Activated T-cell treated with anti-CD3 and anti-CD28 coated beads for 48 hours (primary cell): ENCODE measurements at regions not wholly inside any gene's neighbourhood (a gene's known extent, or its start where the extent isn't known, plus 50 kb on each side); places are given as distances from the start of the nearest gene placed in this dataset.

Experiments used
- DNase-seq: peaks from one replicate; pipeline ENCODE4 v3.0.0-alpha.2; 2020; ENCODE audit warnings: low read depth

DNA sequence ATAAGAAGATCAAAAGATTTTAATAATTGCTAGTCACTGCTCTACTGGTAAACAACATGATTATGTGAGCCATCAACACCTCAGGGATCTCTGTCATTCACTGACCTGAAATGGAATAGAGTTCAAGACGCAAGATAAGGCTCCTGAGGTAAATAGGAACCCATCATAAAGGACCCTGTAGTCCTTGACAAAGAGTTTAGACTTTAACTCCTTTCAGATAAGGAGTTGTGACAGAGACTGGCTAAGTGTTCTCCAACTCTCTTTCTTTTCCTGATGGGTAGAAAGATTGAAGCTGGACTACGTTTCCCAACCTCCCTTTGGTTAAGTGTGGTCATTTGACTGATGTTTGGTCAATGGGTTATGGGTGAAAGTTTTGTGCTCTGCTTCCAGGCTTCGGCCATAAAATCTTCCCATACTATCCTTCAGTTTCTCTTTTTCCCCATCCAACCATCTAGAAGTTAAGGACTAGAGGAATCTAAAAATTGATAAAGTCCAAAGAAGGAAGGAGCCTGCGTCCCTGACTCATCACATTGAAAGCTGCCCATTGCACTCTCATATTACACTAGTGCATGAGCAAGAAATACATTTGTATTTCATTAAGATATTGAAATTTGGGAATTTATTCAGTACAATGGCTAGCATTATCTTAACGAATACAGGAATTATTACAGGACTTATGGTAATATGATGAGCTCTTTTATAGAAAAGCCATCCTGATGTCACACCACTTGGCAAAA lies 293.7 kb upstream of the ACVR2A start:
- DNase-seq: no peak

- DNase-seq: no peak
These were observed 295.8 kb upstream of the ACVR2A start for GRCh38 chr2:147549054-147549453.

DNA sequence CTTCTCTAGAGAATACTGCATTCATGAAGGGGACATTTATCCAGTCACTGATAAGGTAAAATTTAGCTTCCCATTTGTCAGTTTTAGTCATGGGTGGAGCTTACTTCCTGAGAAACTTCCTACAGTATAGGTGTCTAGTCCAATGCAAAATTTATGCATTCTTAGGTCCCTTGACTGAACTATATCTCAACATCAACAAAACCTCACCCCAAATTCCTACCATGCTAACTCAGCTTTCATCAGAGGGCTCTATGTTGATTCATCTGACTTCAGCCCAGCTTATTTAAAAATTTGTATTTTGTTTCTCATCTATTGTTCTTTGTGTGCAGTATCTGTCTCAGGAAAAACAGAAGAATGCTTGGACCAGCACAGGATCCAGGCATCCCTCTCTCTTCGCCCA lies 296.4 kb upstream of the ACVR2A start:
- no peak for DNase-seq

DNA sequence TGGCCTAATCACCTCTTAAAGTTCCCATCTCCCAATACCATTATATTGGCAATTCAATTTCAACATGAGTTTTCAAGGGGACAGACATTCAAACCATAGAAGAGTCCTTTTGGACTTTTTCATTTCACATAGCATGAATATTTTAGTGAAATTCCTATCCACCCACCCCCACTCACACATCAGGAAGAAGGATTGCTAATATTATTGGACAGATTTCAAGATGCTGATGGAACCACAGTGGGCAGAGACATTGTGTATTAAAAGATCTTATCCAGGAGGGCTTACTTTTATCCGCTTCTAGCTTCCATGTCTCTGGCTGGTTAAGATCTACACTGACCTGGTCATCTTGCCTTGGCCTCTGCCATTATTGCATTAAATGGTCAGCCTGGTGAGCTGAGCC lies 297.4 kb upstream of the ACVR2A start:
- DNase-seq: no peak

GRCh38 chr2:147546109-147546508 lies 298.7 kb upstream of the ACVR2A start:
- DNase-seq: no peak

DNA sequence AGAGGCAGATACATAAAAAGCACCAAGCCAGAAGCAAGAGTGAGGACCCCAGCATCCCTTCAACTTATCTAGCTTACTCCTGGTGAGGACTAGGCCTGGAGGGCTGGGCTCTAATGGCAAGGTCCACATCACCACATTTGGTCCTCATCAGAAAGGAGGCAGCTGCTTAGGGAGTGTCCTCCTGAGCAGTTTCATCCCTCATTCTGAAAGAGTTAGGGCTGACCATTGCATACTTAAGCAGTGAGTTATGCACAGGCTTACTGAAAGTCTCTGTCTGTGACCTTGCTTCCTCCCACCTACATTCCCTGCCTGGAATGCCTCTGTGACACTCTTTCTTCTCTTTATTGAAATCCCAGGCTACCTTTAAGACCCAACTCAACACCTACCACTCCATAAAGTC lies 301.8 kb upstream of the ACVR2A start:
- no peak for DNase-seq

- no peak for DNase-seq
These were observed 302.5 kb upstream of the ACVR2A start for GRCh38 chr2:147542351-147542750.

DNA sequence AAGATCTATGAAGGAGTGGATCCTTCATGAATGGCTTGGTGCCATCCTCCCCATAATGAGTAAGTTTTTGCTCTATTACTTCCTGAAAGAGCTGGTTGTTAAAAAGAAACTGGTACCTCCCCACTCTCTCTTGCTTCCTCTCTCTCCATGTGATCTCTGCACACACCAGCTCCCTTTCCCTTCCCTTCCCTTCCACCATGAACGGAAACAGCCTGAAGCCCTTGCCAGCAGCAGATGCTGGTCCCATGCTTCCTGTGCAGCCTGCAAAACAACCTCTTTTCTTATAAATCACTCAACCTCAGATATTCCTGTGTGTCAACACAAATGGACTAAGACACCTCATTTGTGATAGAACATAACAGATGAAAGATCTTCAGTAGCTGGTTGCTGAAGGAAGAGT lies 303.5 kb upstream of the ACVR2A start:
- DNase-seq: no peak

GRCh38 chr2:147538821-147539220 lies 306.0 kb upstream of the ACVR2A start:
- DNase-seq: no peak

- no peak for DNase-seq
These were observed 306.7 kb upstream of the ACVR2A start for GRCh38 chr2:147538088-147538487.

- no peak for DNase-seq
These were observed 313.6 kb upstream of the ACVR2A start for GRCh38 chr2:147531269-147531668.

DNA sequence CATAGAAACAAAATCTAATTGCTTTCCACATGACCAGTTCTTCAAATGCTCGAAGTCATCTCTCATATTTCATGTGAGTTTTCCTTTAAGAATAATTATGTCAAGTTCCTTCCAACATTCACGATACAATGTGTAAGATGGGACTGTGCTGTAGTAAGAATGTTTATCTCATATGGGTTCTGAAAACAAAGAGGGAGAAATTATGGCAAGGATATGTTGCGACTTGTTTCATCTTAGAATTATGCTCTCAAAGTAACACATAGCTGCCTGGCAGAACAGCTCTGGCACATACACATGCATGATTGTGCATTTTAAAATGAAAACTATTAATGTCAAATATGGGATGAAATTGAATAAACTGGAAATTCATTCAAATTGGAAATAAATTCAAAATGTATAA lies 314.8 kb upstream of the ACVR2A start:
- DNase-seq: no peak

- no peak for DNase-seq
These were observed 318.9 kb upstream of the ACVR2A start for GRCh38 chr2:147525819-147526489.

DNA sequence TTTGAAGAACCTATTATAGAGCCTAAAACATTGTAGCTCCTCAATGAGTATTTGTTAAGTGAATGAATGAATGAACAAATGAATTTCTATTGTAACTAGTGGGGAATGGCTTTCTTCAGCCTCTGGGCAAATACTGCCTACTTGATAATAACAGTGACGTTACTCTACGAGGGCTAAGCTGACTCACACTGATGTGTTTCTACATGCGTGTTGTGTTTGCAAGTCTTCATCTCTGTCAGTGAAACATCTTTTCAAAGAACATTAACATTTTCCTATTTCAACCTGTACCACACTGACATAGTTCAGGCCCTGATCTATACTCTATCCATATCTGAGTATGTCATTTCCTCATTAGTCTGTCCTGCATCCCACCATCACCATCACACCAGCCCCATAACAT lies 319.9 kb upstream of the ACVR2A start:
- DNase-seq: no peak

DNA sequence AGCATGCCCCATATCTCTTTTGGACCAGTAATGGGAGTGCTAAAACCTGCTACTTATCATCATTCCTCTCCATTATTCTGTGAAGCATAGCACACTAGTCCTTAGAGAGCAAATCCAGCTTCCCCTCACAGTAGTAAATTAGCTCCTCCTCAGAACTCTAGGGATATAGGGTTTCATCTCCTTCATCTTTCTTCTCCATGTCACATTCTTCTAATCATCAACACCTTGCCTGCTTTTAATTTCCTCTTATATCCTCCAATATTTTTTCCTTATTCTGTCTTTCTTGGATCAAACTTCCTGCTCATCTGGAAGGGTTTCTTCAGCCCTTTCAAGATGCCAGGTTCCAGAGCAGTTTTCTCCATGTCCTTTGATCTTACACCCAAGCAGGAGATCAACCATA lies 321.4 kb upstream of the ACVR2A start:
- no peak for DNase-seq

DNA sequence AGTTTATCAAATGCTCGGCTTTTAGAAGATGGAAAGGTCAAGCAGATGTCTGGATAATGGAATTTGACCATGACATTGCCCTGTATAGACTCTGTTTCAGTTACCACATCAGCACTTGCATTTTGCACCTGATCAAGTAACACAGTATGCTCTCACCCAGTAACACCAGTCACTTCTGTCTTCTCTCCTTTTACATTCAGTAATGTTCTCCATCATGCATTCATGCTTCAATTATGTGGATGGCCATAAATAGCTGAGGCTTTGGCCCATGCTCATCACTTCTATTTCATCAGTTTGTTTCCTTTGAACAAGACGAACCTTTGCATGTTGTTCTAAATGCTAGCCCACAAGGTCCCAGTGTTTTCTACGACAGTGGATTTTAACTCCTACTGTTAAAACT lies 322.9 kb upstream of the ACVR2A start:
- DNase-seq: no peak

GRCh38 chr2:147520817-147521216 lies 324.0 kb upstream of the ACVR2A start:
- DNase-seq: no peak

DNA sequence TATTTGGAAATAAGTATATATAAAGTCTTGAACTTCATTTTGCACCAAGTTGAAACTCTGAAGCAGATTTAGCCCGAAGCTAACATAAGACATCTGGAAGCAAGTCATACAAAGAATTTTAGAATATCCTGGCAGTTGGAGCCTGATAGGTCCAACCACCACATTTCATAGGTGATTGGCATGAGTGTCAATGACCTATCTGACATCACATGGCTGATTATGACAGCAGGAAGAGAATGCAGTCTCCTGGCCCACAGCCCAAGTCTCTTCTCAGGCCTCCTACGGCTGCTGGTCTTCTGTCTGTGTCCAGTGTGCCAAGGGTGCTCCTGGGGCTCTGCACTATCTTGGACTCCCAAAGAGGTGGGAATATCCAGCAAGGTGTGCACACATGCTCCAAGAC lies 325.7 kb upstream of the ACVR2A start:
- DNase-seq: no peak

GRCh38 chr2:147515213-147515612 lies 329.6 kb upstream of the ACVR2A start:
- no peak for DNase-seq

DNA sequence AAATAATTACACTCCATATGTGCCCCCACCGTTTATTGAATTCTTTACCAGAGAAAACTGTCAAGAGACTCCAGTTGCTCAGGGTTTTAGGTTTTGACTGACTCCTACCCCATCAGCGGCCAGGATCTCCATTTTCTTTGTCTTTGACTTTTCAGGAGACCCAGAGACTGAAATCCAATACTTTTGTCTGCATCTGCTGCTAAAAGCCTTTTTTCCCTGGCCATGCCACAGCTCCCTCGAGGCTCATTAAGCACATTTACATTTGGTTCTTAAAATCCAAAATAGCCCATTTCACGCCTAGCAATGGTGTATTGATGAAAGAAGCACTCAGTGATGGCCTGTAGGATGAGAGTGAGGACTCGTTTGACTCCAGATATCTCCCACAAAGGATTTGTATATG lies 332.6 kb upstream of the ACVR2A start:
- DNase-seq: no peak

- no peak for DNase-seq
These were observed 333.3 kb upstream of the ACVR2A start for GRCh38 chr2:147511491-147511948.

GRCh38 chr2:147509821-147510220 lies 335.0 kb upstream of the ACVR2A start:
- no peak for DNase-seq

GRCh38 chr2:147506889-147507288 lies 337.9 kb upstream of the ACVR2A start:
- no peak for DNase-seq
